HepG2 (cell line): ENCODE measurements at regions not wholly inside any gene's neighbourhood (a gene's known extent, or its start where the extent isn't known, plus 50 kb on each side); places are given as distances from the start of the nearest gene placed in this dataset.
A peak's percentile ranks its signal among the peaks of the same experiment; 100 is the strongest.

Source experiments
- AGO1 ChIP-seq: fragments of 200-400 bp; formaldehyde crosslinking; IDR thresholded peaks from 2 replicates; pipeline ENCODE4 v1.6.1; 2017; ENCODE audit warnings: mild to moderate bottlenecking, low read depth, low read length, moderate library complexity; ENCODE audit not compliant: poor library complexity, severe bottlenecking
- GTF3A ChIP-seq: sonication (generic); formaldehyde crosslinking; conservative IDR thresholded peaks from 2 replicates; pipeline ENCODE4 v1.4.0; 2020; ENCODE audit warnings: mild to moderate bottlenecking, missing genetic modification reagents
- HNF4A ChIP-seq: sonication (generic); formaldehyde crosslinking; IDR thresholded peaks from 2 replicates; pipeline ENCODE4 v1.4.0; 2020; ENCODE audit warnings: missing genetic modification reagents
- HNRNPL ChIP-seq: fragments of 200-400 bp; formaldehyde crosslinking; IDR thresholded peaks from 2 replicates; pipeline ENCODE4 v1.6.1; 2017; ENCODE audit warnings: mild to moderate bottlenecking, low read depth, low read length
- MAFK ChIP-seq, 2 experiments: IDR thresholded peaks in 1 of 2; conservative IDR thresholded peaks in 1 of 2; 2 replicates each; pipeline ENCODE4 v1.6.1; 2011; ENCODE audit warnings: improper control_type of control experiment in 2 of 2, low read length in 2 of 2
- NFIB ChIP-seq: sonication (generic); formaldehyde crosslinking; IDR thresholded peaks from 2 replicates; pipeline ENCODE4 v1.9.0; 2021; ENCODE audit warnings: missing genetic modification reagents, mild to moderate bottlenecking, borderline replicate concordance
- ONECUT2 ChIP-seq: sonication (generic); formaldehyde crosslinking; IDR thresholded peaks from 2 replicates; pipeline ENCODE4 v1.4.0; 2020; ENCODE audit warnings: missing genetic modification reagents
- RBAK ChIP-seq: sonication (generic); formaldehyde crosslinking; IDR thresholded peaks from 2 replicates; pipeline ENCODE4 v1.5.1; 2020; ENCODE audit warnings: mild to moderate bottlenecking, missing genetic modification reagents
- SMC3 ChIP-seq: IDR thresholded peaks from 2 replicates; pipeline ENCODE4 v1.6.1; 2011; ENCODE audit warnings: low read length, improper control_type of control experiment
- YEATS4 ChIP-seq: sonication (generic); formaldehyde crosslinking; IDR thresholded peaks from 2 replicates; pipeline ENCODE4 v1.4.0; 2020; ENCODE audit warnings: missing genetic modification reagents, borderline replicate concordance
- ZFP82 ChIP-seq: sonication (generic); formaldehyde crosslinking; IDR thresholded peaks from 2 replicates; pipeline ENCODE4 v1.5.1; 2020; ENCODE audit warnings: mild to moderate bottlenecking, missing genetic modification reagents, borderline replicate concordance
- ZNF326 ChIP-seq: sonication (generic); formaldehyde crosslinking; IDR thresholded peaks from 2 replicates; pipeline ENCODE4 v1.4.0; 2020; ENCODE audit warnings: missing genetic modification reagents, borderline replicate concordance
- ZNF598 ChIP-seq: sonication (generic); formaldehyde crosslinking; IDR thresholded peaks from 2 replicates; pipeline ENCODE4 v1.5.1; 2020; ENCODE audit warnings: mild to moderate bottlenecking, missing genetic modification reagents, borderline replicate concordance
- TF ChIP-seq, protein P1 (sequence below): sonication (generic); formaldehyde crosslinking; conservative IDR thresholded peaks from 2 replicates; pipeline ENCODE4 v1.8.0; 2022; ENCODE audit warnings: missing genetic modification reagents
- TF ChIP-seq, protein P2 (sequence below): sonication (generic); formaldehyde crosslinking; IDR thresholded peaks from 2 replicates; pipeline ENCODE4 v1.4.0; 2020; ENCODE audit warnings: missing genetic modification reagents
- TF ChIP-seq, protein P3 (sequence below): sonication (generic); formaldehyde crosslinking; IDR thresholded peaks from 2 replicates; pipeline ENCODE4 v1.5.0; 2020; ENCODE audit warnings: mild to moderate bottlenecking, missing genetic modification reagents, moderate library complexity
- TF ChIP-seq, protein P4 (sequence below): sonication (generic); formaldehyde crosslinking; IDR thresholded peaks from 2 replicates; pipeline ENCODE4 v1.5.0; 2020; ENCODE audit warnings: mild to moderate bottlenecking, missing genetic modification reagents
- TF ChIP-seq, protein P5 (sequence below): sonication (generic); formaldehyde crosslinking; IDR thresholded peaks from 2 replicates; pipeline ENCODE4 v1.5.1; 2020; ENCODE audit warnings: mild to moderate bottlenecking, moderate library complexity, missing genetic modification reagents
- TF ChIP-seq, protein P6 (sequence below): fragments of 450-650 bp; IDR thresholded peaks from 2 replicates; pipeline ENCODE4 v1.6.1; 2017

DNA sequence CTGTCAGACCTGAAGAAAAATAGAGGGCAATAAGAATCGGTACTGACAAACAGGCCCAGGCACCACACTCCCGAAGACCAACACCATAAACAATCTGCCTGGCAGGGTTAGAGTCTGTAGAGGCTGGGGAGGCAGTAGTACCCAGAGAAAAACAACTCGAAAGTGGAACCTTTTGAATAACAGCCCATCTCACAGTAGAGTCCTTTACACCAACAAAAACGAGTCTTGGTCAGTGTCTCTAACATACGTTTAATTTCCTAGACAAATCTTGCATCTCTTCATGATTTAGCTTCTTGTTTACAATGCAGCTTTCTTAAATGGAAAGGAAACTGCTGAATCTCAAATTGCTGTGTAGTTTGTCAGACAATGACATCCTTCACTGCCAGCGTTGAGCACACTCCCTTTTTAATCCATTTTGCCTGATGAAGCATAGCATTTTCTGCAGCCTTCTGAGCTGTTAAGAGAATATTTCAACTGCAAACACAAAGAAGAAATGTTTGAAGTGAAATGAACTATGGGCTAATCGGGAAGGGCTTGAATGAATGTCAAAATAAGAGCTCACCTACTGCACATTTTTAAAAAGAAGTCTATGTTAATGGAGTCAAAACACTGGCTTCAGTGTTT lies 73.1 kb upstream of the DSG1 start (continued):
- TF ChIP-seq, protein P1, sequence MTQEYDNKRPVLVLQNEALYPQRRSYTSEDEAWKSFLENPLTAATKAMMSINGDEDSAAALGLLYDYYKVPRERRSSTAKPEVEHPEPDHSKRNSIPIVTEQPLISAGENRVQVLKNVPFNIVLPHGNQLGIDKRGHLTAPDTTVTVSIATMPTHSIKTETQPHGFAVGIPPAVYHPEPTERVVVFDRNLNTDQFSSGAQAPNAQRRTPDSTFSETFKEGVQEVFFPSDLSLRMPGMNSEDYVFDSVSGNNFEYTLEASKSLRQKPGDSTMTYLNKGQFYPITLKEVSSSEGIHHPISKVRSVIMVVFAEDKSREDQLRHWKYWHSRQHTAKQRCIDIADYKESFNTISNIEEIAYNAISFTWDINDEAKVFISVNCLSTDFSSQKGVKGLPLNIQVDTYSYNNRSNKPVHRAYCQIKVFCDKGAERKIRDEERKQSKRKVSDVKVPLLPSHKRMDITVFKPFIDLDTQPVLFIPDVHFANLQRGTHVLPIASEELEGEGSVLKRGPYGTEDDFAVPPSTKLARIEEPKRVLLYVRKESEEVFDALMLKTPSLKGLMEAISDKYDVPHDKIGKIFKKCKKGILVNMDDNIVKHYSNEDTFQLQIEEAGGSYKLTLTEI (CRISPR knock-in tag) = no peak
- TF ChIP-seq, protein P2, sequence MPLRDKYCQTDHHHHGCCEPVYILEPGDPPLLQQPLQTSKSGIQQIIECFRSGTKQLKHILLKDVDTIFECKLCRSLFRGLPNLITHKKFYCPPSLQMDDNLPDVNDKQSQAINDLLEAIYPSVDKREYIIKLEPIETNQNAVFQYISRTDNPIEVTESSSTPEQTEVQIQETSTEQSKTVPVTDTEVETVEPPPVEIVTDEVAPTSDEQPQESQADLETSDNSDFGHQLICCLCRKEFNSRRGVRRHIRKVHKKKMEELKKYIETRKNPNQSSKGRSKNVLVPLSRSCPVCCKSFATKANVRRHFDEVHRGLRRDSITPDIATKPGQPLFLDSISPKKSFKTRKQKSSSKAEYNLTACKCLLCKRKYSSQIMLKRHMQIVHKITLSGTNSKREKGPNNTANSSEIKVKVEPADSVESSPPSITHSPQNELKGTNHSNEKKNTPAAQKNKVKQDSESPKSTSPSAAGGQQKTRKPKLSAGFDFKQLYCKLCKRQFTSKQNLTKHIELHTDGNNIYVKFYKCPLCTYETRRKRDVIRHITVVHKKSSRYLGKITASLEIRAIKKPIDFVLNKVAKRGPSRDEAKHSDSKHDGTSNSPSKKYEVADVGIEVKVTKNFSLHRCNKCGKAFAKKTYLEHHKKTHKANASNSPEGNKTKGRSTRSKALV = no peak
- TF ChIP-seq GTF3A (CRISPR knock-in tag) (no peak), HNF4A (CRISPR knock-in tag) (no peak), NFIB (CRISPR knock-in tag) (no peak), HNRNPL (no peak), ZFP82 (no peak), SMC3 (no peak), YEATS4 (no peak), ONECUT2 (CRISPR knock-in tag) (no peak), RBAK (CRISPR knock-in tag) (no peak), AGO1 (no peak), ZNF326 (CRISPR knock-in tag) (no peak), ZNF598 (CRISPR knock-in tag) (no peak), MAFK (conservative IDR thresholded peaks at IDR 0.05 in 1 of 2, IDR thresholded peaks at IDR 0.05 in 1 of 2; ENCODE audit: low read length in 2 of 2) (0 out of 4 replicates have a peak, but pooled peaks have one; percentile 8 to 15)
- TF ChIP-seq, protein P3, sequence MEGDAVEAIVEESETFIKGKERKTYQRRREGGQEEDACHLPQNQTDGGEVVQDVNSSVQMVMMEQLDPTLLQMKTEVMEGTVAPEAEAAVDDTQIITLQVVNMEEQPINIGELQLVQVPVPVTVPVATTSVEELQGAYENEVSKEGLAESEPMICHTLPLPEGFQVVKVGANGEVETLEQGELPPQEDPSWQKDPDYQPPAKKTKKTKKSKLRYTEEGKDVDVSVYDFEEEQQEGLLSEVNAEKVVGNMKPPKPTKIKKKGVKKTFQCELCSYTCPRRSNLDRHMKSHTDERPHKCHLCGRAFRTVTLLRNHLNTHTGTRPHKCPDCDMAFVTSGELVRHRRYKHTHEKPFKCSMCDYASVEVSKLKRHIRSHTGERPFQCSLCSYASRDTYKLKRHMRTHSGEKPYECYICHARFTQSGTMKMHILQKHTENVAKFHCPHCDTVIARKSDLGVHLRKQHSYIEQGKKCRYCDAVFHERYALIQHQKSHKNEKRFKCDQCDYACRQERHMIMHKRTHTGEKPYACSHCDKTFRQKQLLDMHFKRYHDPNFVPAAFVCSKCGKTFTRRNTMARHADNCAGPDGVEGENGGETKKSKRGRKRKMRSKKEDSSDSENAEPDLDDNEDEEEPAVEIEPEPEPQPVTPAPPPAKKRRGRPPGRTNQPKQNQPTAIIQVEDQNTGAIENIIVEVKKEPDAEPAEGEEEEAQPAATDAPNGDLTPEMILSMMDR (CRISPR knock-in tag) = no peak
- TF ChIP-seq, protein P4, sequence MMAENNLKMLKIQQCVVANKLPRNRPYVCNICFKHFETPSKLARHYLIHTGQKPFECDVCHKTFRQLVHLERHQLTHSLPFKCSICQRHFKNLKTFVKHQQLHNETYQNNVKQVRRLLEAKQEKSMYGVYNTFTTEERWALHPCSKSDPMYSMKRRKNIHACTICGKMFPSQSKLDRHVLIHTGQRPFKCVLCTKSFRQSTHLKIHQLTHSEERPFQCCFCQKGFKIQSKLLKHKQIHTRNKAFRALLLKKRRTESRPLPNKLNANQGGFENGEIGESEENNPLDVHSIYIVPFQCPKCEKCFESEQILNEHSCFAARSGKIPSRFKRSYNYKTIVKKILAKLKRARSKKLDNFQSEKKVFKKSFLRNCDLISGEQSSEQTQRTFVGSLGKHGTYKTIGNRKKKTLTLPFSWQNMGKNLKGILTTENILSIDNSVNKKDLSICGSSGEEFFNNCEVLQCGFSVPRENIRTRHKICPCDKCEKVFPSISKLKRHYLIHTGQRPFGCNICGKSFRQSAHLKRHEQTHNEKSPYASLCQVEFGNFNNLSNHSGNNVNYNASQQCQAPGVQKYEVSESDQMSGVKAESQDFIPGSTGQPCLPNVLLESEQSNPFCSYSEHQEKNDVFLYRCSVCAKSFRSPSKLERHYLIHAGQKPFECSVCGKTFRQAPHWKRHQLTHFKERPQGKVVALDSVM (CRISPR knock-in tag) = peak; percentile 32; the same call in 1 of the 2 replicates
- TF ChIP-seq, protein P5, sequence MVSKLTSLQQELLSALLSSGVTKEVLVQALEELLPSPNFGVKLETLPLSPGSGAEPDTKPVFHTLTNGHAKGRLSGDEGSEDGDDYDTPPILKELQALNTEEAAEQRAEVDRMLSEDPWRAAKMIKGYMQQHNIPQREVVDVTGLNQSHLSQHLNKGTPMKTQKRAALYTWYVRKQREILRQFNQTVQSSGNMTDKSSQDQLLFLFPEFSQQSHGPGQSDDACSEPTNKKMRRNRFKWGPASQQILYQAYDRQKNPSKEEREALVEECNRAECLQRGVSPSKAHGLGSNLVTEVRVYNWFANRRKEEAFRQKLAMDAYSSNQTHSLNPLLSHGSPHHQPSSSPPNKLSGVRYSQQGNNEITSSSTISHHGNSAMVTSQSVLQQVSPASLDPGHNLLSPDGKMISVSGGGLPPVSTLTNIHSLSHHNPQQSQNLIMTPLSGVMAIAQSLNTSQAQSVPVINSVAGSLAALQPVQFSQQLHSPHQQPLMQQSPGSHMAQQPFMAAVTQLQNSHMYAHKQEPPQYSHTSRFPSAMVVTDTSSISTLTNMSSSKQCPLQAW (CRISPR knock-in tag) = no peak
- TF ChIP-seq, protein P6, sequence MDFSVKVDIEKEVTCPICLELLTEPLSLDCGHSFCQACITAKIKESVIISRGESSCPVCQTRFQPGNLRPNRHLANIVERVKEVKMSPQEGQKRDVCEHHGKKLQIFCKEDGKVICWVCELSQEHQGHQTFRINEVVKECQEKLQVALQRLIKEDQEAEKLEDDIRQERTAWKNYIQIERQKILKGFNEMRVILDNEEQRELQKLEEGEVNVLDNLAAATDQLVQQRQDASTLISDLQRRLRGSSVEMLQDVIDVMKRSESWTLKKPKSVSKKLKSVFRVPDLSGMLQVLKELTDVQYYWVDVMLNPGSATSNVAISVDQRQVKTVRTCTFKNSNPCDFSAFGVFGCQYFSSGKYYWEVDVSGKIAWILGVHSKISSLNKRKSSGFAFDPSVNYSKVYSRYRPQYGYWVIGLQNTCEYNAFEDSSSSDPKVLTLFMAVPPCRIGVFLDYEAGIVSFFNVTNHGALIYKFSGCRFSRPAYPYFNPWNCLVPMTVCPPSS = no peak
